Hepatocyte (in vitro differentiated cells): ENCODE measurements at regions not wholly inside any gene's neighbourhood (a gene's known extent, or its start where the extent isn't known, plus 50 kb on each side); places are given as distances from the start of the nearest gene placed in this dataset.

Experiments used
- DNase-seq: peaks from one replicate; pipeline ENCODE4 v3.0.0-alpha.2; 2016; ENCODE audit warnings: low spot score
- H2AFZ ChIP-seq: fragments of 200-600 bp; sonication (generic); 2 replicates; pipeline ENCODE4 v1.6.0; 2016; ENCODE audit warnings: antibody characterized with exemption, mild to moderate bottlenecking
- H3K27ac ChIP-seq: fragments of 200-600 bp; sonication (generic); 2 replicates; pipeline ENCODE4 v1.5.1; 2016; ENCODE audit warnings: mild to moderate bottlenecking
- H3K27me3 ChIP-seq: fragments of 200-600 bp; sonication (generic); 2 replicates; pipeline ENCODE4 v1.6.1; 2016
- H3K36me3 ChIP-seq: fragments of 200-600 bp; sonication (generic); replicated peaks from 2 replicates; pipeline ENCODE4 v1.5.1; 2016; ENCODE audit warnings: low read depth; ENCODE audit not compliant: insufficient read depth
- H3K4me1 ChIP-seq: fragments of 200-600 bp; sonication (generic); 2 replicates; pipeline ENCODE4 v1.5.1; 2016; ENCODE audit warnings: mild to moderate bottlenecking, moderate library complexity; ENCODE audit not compliant: insufficient read depth
- H3K4me2 ChIP-seq: fragments of 200-600 bp; sonication (generic); 2 replicates; pipeline ENCODE4 v1.6.0; 2016
- H3K4me3 ChIP-seq: fragments of 200-600 bp; sonication (generic); 2 replicates; pipeline ENCODE4 v1.5.1; 2016; ENCODE audit warnings: mild to moderate bottlenecking
- H3K79me2 ChIP-seq: fragments of 200-600 bp; sonication (generic); 2 replicates; pipeline ENCODE4 v1.6.0; 2017; ENCODE audit warnings: mild to moderate bottlenecking
- H3K9me2 ChIP-seq: fragments of 200-600 bp; sonication (generic); replicated peaks from 2 replicates; pipeline ENCODE4 v1.6.0; 2017; ENCODE audit warnings: mild to moderate bottlenecking; ENCODE audit not compliant: insufficient read depth
- H3K9me3 ChIP-seq: fragments of 200-600 bp; sonication (generic); 2 replicates; pipeline ENCODE4 v1.5.1; 2016; ENCODE audit warnings: low read depth, mild to moderate bottlenecking
- H4K20me1 ChIP-seq: fragments of 200-600 bp; sonication (generic); 2 replicates; pipeline ENCODE4 v1.6.0; 2016; ENCODE audit warnings: mild to moderate bottlenecking; ENCODE audit not compliant: insufficient read depth, poor library complexity, severe bottlenecking
- EZH2 ChIP-seq: fragments of 200-600 bp; sonication (generic); IDR thresholded peaks from 2 replicates; pipeline ENCODE4 v1.6.1; 2016; ENCODE audit warnings: antibody characterized with exemption, mild to moderate bottlenecking, borderline replicate concordance
- EZH2phosphoT487 ChIP-seq: fragments of 200-600 bp; sonication (generic); IDR thresholded peaks from one replicate; pipeline ENCODE4 v1.6.1; 2018; ENCODE audit warnings: antibody characterized with exemption, mild to moderate bottlenecking, low read depth, moderate library complexity; ENCODE audit not compliant: unreplicated experiment, severe bottlenecking
- WGBS: methylation state at CpG from one replicate; pipeline ENCODE4 v1.1.6; 2016; ENCODE audit warnings: low lambda C conversion rate; ENCODE audit errors: missing lambda C conversion rate; 5-methylcytosine and 5-hydroxymethylcytosine counted together
- TF ChIP-seq, protein P1 (sequence below): fragments of 200-600 bp; sonication (generic); IDR thresholded peaks from 2 replicates; pipeline ENCODE4 v1.5.1; 2016; ENCODE audit warnings: antibody characterized with exemption, mild to moderate bottlenecking; ENCODE audit not compliant: poor library complexity

DNA sequence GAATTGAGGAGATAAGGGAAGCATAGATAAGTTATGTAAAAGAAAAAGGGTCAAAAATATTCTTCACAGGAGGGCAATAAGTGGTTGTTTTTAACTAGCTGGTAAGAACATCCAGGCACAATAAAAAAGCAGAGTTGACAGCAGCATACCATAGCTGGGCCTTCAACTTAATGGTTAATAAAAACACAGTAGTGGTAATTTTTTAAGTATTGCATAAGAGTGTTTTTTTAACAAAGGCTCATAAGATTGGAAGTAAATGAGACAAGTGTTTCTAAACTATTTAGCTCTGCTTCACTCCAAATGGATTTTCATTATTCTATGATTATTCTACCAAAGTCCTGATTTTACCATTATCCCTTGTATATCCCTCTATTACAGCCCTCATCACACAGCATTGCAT lies 140.1 kb upstream of the TSPAN8 start:
- H3K79me2 ChIP-seq: no peaks in the 10 kb centered on the region
- no peak overlapping the region for H3K4me2 ChIP-seq
- no peaks in the 10 kb centered on the region for H3K9me3 ChIP-seq
- H4K20me1 ChIP-seq: no peaks in the 10 kb centered on the region
- H3K36me3 ChIP-seq: no peaks in the 10 kb centered on the region
- H3K27me3 ChIP-seq: no peaks in the 10 kb centered on the region
- no peak overlapping the region for H3K4me3 ChIP-seq
- TF ChIP-seq EZH2: no peak
- no peaks in the 10 kb centered on the region for H3K9me2 ChIP-seq
- DNase-seq: no peak
- no peak overlapping the region for H2AFZ ChIP-seq
- H3K27ac ChIP-seq: no peak overlapping the region
- H3K4me1 ChIP-seq: no peaks in the 10 kb centered on the region

GRCh38 chr12:71295953-71296352 lies 138.2 kb upstream of the TSPAN8 start:
- Histone ChIP-seq H3K4me3 (no peak overlapping the region), H4K20me1 (no peaks in the 10 kb centered on the region), H3K4me1 (no peaks in the 10 kb centered on the region), H3K9me3 (no peaks in the 10 kb centered on the region), H3K4me2 (no peak overlapping the region), H3K36me3 (no peaks in the 10 kb centered on the region), H3K27me3 (no peaks in the 10 kb centered on the region), H3K9me2 (no peaks in the 10 kb centered on the region), H2AFZ (no peak overlapping the region), H3K27ac (no peak overlapping the region), H3K79me2 (no peaks in the 10 kb centered on the region)
- DNase-seq: no peak
- WGBS: 93% methylated on average over 1 of the region's 1 CpG
- TF ChIP-seq, protein P1, sequence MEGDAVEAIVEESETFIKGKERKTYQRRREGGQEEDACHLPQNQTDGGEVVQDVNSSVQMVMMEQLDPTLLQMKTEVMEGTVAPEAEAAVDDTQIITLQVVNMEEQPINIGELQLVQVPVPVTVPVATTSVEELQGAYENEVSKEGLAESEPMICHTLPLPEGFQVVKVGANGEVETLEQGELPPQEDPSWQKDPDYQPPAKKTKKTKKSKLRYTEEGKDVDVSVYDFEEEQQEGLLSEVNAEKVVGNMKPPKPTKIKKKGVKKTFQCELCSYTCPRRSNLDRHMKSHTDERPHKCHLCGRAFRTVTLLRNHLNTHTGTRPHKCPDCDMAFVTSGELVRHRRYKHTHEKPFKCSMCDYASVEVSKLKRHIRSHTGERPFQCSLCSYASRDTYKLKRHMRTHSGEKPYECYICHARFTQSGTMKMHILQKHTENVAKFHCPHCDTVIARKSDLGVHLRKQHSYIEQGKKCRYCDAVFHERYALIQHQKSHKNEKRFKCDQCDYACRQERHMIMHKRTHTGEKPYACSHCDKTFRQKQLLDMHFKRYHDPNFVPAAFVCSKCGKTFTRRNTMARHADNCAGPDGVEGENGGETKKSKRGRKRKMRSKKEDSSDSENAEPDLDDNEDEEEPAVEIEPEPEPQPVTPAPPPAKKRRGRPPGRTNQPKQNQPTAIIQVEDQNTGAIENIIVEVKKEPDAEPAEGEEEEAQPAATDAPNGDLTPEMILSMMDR: no peak
- TF ChIP-seq EZH2 (no peak), EZH2phosphoT487 (no peak)

- no peak overlapping the region for H3K4me3 ChIP-seq
- H3K27ac ChIP-seq: no peak overlapping the region
- 98% methylated on average over 2 of the region's 2 CpGs for WGBS
- H3K79me2 ChIP-seq: no peaks in the 10 kb centered on the region
- H3K27me3 ChIP-seq: no peaks in the 10 kb centered on the region
- H2AFZ ChIP-seq: no peak overlapping the region
- no peak overlapping the region for H3K4me2 ChIP-seq
- H3K4me1 ChIP-seq: no peaks in the 10 kb centered on the region
- TF ChIP-seq EZH2 (no peak), EZH2phosphoT487 (no peak)
- TF ChIP-seq, protein P1: no peak
- no peaks in the 10 kb centered on the region for H3K9me3 ChIP-seq
- no peaks in the 10 kb centered on the region for H4K20me1 ChIP-seq
- DNase-seq: no peak
- no peaks in the 10 kb centered on the region for H3K9me2 ChIP-seq
- no peaks in the 10 kb centered on the region for H3K36me3 ChIP-seq
Measured at GRCh38 chr12:71291746-71292145, 133.9 kb upstream of the TSPAN8 start.

GRCh38 chr12:71283883-71284282 lies 126.1 kb upstream of the TSPAN8 start:
- no peak overlapping the region for H3K27ac ChIP-seq
- no peaks in the 10 kb centered on the region for H3K9me3 ChIP-seq

More at GRCh38 chr12:71283883-71284282, 126.1 kb upstream of the TSPAN8 start:
- no peak for DNase-seq
- 96% methylated on average over 1 of the region's 1 CpG for WGBS
- H3K36me3 ChIP-seq: no peaks in the 10 kb centered on the region
- H3K4me1 ChIP-seq: no peaks in the 10 kb centered on the region
- TF ChIP-seq EZH2phosphoT487: no peak
- no peak for TF ChIP-seq EZH2
- TF ChIP-seq, protein P1: no peak
- H3K27me3 ChIP-seq: no peaks in the 10 kb centered on the region
- no peaks in the 10 kb centered on the region for H3K79me2 ChIP-seq
- no peak overlapping the region for H3K4me2 ChIP-seq
- no peak overlapping the region for H2AFZ ChIP-seq
- no peaks in the 10 kb centered on the region for H3K9me2 ChIP-seq
- H3K4me3 ChIP-seq: no peak overlapping the region
- no peaks in the 10 kb centered on the region for H4K20me1 ChIP-seq
